RWPE2 (cell line): ENCODE measurements at regions not wholly inside any gene's neighbourhood (a gene's known extent, or its start where the extent isn't known, plus 50 kb on each side); places are given as distances from the start of the nearest gene placed in this dataset.

Source experiments
- ATAC-seq: fragments of 200-7000 bp; cut with Tn5 transposase; 3 replicates; pipeline ENCODE4 v1.9.1; 2021; ENCODE audit warnings: low read depth
- DNase-seq: peaks from one replicate; pipeline ENCODE4 v3.0.0-alpha.2; 2020; ENCODE audit warnings: low spot score
- H3K27ac ChIP-seq: fragments of 450-650 bp; 2 replicates; pipeline ENCODE4 v1.5.1; 2017; ENCODE audit warnings: mild to moderate bottlenecking; ENCODE audit not compliant: poor library complexity, severe bottlenecking
- H3K27me3 ChIP-seq: fragments of 250-450 bp; sonication (Bioruptor Pico); 2 replicates; pipeline ENCODE4 v1.5.1; 2021; ENCODE audit warnings: mild to moderate bottlenecking, moderate library complexity; ENCODE audit not compliant: insufficient read depth, poor library complexity, severe bottlenecking
- H3K36me3 ChIP-seq: fragments of 250-450 bp; sonication (Bioruptor Pico); 2 replicates; pipeline ENCODE4 v1.5.1; 2020; ENCODE audit warnings: low read depth, mild to moderate bottlenecking, moderate library complexity
- H3K4me1 ChIP-seq: fragments of 250-450 bp; sonication (Bioruptor Pico); 2 replicates; pipeline ENCODE4 v1.5.1; 2021; ENCODE audit warnings: mild to moderate bottlenecking, moderate library complexity; ENCODE audit not compliant: insufficient read depth, poor library complexity, severe bottlenecking
- H3K4me3 ChIP-seq: fragments of 250-450 bp; sonication (Bioruptor Pico); 2 replicates; pipeline ENCODE4 v1.5.1; 2021; ENCODE audit warnings: mild to moderate bottlenecking, moderate library complexity; ENCODE audit not compliant: severe bottlenecking
- H3K9me3 ChIP-seq: fragments of 250-450 bp; sonication (Bioruptor Pico); 2 replicates; pipeline ENCODE4 v1.5.1; 2021; ENCODE audit warnings: mild to moderate bottlenecking, moderate library complexity; ENCODE audit not compliant: severe bottlenecking
- TF ChIP-seq, protein P1 (sequence below): fragments of 450-650 bp; IDR thresholded peaks from one replicate; pipeline ENCODE4 v1.5.1; 2017; ENCODE audit warnings: mild to moderate bottlenecking, moderate library complexity; ENCODE audit not compliant: poor library complexity, severe bottlenecking

DNA sequence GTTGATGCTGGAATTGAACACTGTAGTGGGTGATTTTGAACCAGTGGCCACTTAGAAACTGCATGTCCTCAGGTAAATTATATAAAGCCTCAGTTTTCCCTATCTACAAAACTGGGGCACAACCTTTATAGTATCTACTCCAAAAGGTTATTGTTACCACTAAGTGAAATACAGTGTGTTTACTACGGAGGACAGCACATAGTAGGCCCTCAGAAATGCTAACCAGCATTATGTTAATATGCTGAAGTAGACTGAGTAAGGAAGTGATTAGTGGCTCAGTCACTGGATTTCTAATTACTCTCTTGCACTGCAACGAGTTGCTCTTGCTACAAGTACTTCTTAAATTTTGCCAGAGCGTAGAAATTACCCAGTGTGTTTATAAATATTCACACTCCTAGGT, 139.5 kb downstream of the HAUS1 start:
- no peaks in the 10 kb centered on the region for H3K27me3 ChIP-seq
- no peak overlapping the region for H3K4me3 ChIP-seq
- no peaks in the 10 kb centered on the region for H3K9me3 ChIP-seq
- H3K27ac ChIP-seq = no peak overlapping the region
- no peak for DNase-seq
- peaks cover 6% of the 10 kb centered on the region for H3K36me3 ChIP-seq
- no peak for ATAC-seq
- TF ChIP-seq, protein P1, sequence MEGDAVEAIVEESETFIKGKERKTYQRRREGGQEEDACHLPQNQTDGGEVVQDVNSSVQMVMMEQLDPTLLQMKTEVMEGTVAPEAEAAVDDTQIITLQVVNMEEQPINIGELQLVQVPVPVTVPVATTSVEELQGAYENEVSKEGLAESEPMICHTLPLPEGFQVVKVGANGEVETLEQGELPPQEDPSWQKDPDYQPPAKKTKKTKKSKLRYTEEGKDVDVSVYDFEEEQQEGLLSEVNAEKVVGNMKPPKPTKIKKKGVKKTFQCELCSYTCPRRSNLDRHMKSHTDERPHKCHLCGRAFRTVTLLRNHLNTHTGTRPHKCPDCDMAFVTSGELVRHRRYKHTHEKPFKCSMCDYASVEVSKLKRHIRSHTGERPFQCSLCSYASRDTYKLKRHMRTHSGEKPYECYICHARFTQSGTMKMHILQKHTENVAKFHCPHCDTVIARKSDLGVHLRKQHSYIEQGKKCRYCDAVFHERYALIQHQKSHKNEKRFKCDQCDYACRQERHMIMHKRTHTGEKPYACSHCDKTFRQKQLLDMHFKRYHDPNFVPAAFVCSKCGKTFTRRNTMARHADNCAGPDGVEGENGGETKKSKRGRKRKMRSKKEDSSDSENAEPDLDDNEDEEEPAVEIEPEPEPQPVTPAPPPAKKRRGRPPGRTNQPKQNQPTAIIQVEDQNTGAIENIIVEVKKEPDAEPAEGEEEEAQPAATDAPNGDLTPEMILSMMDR = no peak
- H3K4me1 ChIP-seq = peaks cover 18% of the 10 kb centered on the region

DNA sequence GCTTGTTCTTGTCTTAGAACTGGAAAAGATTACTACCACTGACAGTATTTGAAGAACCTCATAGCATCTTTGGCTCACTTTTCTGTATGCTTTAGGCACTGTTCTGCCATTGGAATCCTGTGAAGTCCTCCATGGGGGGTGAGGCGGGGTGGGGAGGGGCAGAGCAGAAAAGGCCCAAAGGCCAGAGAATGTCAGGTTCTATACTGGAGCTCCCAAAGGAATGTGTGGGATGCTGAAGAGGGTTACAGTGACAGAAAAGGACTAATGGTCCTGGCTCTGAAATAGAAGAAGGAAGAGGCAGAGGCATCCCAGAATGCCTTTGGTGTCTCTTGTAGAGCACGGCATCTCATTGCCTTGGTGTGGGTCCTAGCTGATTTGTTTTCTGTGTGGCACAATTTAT, 141.9 kb downstream of the HAUS1 start:
- no peak for ATAC-seq
- Histone ChIP-seq H3K4me3 (no peak overlapping the region), H3K27ac (no peak overlapping the region), H3K36me3 (peaks cover 3% of the 10 kb centered on the region), H3K9me3 (no peaks in the 10 kb centered on the region), H3K27me3 (no peaks in the 10 kb centered on the region), H3K4me1 (peaks cover 33% of the 10 kb centered on the region)
- DNase-seq = no peak
- TF ChIP-seq, protein P1 = no peak

DNA sequence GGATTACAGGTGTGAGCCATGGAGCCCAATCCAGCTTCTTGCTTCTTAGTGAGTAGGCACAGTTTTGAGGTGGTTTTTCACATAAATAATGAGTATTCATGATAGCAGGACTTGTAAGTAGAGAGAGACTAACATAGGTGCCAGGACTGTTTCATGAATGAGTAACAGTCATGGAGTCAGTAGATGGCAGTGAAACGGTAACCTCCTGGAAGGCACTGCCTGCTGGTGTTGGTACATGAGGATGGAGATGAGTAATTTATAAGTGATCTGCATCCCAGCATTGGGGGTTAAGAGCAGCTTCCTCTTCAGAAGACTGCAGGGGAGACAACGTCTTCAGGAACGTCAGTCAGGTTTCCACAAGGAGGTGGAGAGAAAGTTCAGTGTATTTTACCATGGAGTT, 143.8 kb downstream of the HAUS1 start:
- ATAC-seq (no peak), DNase-seq (no peak)
- TF ChIP-seq, protein P1 = no peak
- no peaks in the 10 kb centered on the region; the same call in 1 of the 2 replicates for H3K36me3 ChIP-seq
- peaks cover 38% of the 10 kb centered on the region for H3K4me1 ChIP-seq
- H3K9me3 ChIP-seq = no peaks in the 10 kb centered on the region
- H3K27ac ChIP-seq = peak overlapping the region; percentile 88
- H3K27me3 ChIP-seq = no peaks in the 10 kb centered on the region
- H3K4me3 ChIP-seq = no peak overlapping the region

DNA sequence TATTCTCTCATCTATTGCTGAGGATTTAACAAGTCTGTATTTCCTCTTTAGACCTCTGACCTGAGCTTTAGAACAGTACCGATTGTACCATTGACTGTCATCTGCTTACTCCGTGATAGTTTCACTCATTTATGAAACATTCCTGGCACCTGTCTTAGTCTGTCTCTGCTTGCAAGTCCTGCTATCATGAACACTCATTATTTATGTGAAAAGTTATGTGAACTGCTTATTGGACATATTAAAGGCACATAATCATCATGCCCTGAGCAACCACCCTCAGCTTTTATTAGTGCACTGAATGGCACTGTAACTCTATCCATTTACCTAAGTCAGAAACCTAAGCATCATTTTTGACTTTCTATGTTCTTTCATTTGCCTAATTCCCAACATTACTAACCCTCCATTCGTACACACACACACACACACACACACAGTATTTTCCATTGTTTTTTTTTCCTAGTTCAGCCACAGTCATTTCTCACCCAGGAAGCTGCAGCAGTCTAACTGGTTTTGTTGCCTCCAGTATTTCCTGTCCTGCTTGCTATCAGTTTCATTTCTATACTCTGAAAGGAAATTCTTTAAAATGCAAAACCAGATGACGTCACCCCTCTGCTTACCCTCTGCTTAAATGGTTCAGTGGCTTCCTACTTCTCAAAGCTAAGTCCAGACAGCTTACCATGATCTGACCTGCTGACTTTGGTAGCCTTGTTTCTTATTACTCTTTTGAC, 146.1 kb downstream of the HAUS1 start:
- peaks cover 51% of the 10 kb centered on the region for H3K4me1 ChIP-seq
- ATAC-seq (peak; percentile 85), DNase-seq (no peak)
- TF ChIP-seq, protein P1 = no peak
- no peaks in the 10 kb centered on the region for H3K27me3 ChIP-seq
- H3K36me3 ChIP-seq = peaks cover 11% of the 10 kb centered on the region
- peak overlapping the region; percentile 88 for H3K27ac ChIP-seq
- H3K9me3 ChIP-seq = no peaks in the 10 kb centered on the region
- no peak overlapping the region for H3K4me3 ChIP-seq

DNA sequence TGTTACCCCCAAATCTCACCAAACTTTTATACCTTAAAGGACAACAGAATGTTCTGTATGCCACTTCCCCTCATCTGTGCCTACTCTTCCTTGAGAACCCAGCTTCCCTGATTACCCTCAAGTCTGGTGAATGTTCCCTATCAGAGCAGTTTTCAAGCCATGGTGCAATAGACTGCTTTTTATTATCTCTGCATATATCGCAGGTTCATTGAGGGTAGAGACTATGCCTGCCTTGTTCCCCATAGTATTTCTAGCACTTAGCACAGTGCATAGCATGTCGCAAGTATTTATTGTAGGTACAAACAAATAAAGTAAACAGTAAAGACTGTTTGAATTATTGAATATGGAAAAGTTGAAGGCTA, 146.6 kb downstream of the HAUS1 start:
- Histone ChIP-seq H3K4me1 (peaks cover 51% of the 10 kb centered on the region), H3K36me3 (peaks cover 11% of the 10 kb centered on the region), H3K9me3 (no peaks in the 10 kb centered on the region), H3K27ac (peak overlapping the region; percentile 88), H3K4me3 (no peak overlapping the region), H3K27me3 (no peaks in the 10 kb centered on the region)
- ATAC-seq (no peak; the same call in 1 of the 3 replicates), DNase-seq (no peak)
- TF ChIP-seq, protein P1 = no peak
